ENCODE measurements at regions not wholly inside any gene's neighbourhood (a gene's known extent, or its start where the extent isn't known, plus 50 kb on each side); places are given as distances from the start of the nearest gene placed in this dataset.

DNA sequence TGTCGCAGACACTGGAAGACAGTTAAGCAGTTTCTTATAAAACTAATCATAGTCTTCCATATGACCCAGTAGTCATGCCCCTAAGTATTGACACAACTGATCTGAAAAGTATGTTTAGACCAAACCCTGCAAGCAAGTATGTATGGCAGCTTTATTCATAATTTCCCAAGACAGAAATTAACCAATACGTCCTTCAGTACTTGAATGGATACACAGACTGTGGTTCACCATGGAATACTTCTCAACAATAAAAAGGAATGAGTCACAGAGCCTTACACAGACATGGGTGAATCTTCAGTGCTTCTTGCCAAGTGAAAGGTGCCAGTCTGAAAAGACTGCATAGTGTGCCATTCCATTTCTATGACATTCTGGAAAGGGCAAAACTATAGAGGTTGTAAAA lies 50.2 kb upstream of the AKR1E2 start:
- FAIRE-seq (no peak), DNase-seq (ENCODE audit: extremely low spot score, insufficient read length, low read depth) (no peak)

DNA sequence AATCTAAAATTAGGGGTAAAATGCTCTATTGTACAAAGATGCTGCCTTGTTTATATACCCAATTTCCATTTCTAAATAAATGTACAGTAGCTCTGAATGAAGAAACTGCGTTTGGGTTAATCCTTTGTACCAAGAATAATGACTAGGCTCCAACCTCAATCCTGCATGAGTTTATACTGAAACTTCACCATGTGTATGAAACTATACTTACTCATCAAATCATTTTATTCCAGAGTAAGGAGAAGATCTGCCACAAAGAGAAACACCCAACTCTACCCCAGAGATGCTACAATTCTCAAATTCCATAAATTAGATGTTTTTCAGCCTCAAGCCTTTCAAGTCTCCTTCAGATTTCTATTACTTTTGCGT lies 53.8 kb upstream of the AKR1E2 start:
- FAIRE-seq = no peak

DNA sequence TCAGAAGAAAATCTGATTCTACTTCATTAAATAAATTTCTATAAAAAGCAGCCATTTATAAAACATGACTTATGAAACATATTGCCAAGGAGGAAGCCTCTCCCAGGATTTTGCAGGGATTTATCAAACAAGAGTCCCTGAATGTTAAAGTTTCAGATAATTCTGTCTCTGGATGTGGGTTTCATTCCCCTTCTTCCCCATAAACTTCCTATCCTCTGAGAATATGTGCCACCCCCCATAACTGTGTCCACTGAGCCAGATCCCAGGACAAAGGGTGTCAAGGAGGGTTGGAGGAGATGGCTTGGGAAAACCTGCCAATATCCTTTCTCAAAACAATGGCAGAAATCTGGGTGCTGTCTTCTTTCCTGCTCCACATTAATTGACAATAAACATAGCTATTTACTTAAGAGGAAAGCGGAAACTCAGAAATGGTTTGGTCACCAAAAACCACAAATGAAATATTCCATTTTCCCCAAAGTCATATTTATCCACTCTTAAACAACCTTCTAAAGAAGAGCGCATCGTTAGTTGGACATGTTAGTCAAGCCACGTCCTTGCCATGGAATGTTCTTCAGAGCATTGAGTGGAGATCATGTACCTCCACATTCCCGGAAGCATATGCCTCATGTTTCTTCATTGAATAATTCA lies 54.3 kb upstream of the AKR1E2 start:
- FAIRE-seq (no peak), DNase-seq (ENCODE audit: extremely low spot score, insufficient read length, low read depth) (no peak)

More for the DNA sequence above, 53.8 kb upstream of the AKR1E2 start:
- no peak for DNase-seq (ENCODE audit: extremely low spot score, insufficient read length, low read depth)

DNA sequence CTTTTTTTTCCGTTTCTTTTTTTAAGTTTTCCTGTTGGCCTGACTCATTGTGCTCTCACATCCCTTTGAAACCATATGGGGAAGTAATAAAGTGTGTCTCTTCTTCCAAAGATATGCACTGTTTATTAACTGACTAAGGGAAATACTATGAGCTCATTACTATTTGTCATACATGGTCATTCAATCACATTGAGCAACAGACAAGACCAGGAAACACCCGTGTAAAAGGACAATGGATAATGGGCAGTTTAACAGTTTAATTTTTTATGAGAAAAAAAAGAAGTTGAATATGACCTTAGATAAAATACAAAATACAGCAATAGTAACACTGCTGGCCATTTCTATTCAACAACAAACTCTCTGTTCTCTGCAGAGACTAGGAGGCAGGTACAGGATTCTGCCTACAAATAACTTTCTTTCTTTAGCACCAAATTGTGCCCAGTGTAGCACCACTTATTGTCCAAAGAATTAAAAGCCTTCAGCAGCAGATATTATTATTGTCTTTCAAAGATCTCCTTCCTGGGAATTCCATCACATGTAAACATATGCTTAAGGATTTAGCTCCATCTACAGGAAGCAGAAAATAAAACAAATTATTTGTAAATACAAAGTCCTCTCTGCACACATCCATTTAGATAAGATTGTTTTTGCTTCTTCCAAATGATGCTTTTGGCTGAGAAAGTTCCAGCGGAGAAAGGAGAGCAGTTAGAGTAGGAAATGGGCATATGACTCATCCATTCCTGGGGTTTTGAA lies 55.0 kb upstream of the AKR1E2 start:
- no peak for DNase-seq (ENCODE audit: extremely low spot score, insufficient read length, low read depth)
- no peak for FAIRE-seq

DNA sequence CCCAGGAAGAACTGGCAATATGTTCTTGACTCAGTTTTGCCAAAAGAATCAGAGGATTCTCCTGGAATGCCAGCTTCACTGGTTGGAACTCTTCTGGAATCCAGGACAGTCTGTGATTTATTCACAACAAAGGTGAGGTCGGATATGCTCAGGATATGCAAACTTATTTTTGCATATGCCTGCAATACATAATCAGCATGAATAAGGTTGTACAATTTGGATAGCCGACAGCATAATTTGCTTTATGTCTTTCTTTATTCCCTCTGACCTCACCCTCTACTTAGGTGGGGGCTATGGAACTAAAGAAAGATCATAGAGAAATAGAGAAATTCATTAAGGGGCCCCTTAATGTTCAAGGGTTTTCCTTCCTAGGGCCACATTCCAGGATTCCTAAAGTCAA lies 57.6 kb upstream of the AKR1E2 start:
- DNase-seq (ENCODE audit: extremely low spot score, insufficient read length, low read depth) (no peak), FAIRE-seq (no peak)

DNA sequence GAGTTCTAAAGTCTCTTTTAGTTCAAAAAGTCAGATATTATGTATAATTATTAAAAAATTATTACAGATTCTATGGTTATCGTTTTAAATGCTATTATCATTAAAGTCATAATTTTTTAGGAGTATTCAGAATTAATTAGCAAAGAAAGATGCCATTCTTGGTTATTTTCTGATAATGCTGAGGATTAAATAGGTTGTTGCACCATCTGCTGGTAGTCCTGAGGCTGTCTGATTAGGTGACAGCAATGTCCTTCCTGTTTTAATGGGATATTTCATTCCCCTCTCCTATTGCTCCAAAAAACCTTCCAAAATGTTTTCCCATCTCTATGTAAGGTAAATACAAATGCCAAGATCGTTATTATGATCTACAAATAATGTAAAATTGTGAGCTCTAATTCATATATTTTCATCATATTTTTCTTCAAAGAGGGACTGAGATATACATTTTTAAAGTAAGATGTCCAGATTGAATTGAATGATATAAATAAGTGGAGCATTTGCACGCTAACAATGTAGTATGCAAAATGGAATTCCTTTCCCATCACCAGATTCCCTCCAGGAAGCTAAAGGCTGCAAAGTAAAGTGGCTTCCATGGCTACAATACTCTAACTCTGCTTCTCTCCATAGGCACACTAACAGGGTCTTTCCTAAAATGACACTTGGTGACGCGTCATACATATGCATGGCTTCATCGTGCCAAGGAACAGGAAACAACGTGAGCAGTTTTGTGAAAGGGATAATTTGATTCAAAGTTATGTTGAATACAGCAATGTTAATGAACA lies 58.8 kb upstream of the AKR1E2 start:
- DNase-seq (ENCODE audit: extremely low spot score, insufficient read length, low read depth) (no peak), FAIRE-seq (no peak)

DNA sequence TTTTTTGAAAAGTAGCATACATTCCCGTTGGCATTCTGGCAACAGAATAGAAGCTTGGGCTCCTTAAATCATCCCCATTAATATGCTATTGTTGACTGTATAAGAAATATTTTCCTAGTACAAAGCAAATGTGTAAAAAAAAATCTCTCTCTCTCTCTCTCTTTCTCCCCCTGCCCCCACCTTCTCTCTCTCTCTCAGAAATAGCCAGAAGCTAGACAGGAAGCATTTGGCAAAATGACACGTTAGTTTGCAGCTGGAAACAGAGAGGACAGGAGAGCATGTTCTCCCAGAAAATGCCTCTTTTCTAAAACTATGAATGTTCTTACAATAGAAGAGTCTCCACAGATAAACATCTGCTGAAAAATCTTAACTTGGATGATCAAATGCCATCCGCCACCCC lies 59.6 kb upstream of the AKR1E2 start:
- FAIRE-seq = no peak
- no peak for DNase-seq (ENCODE audit: extremely low spot score, insufficient read length, low read depth)

DNA sequence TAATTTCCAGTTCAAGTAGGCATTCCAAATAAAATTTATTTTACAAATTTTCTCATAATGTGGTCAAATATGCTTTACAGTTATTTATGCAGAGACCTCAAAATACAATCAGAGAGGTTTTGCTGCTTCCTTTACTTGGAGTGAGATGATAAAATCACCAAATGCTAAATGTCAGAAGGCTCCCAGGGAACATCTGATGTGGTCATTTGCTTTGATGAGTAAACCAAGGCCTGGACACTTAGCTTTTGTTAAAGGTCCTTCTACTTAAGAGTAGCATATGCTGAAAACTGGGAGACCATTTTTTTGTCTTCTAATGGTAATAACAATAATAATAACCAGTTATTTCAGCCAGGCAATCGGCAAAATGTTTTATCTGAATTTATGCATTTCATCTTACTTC lies 60.6 kb upstream of the AKR1E2 start:
- FAIRE-seq (no peak), DNase-seq (ENCODE audit: extremely low spot score, insufficient read length, low read depth) (no peak)

DNA sequence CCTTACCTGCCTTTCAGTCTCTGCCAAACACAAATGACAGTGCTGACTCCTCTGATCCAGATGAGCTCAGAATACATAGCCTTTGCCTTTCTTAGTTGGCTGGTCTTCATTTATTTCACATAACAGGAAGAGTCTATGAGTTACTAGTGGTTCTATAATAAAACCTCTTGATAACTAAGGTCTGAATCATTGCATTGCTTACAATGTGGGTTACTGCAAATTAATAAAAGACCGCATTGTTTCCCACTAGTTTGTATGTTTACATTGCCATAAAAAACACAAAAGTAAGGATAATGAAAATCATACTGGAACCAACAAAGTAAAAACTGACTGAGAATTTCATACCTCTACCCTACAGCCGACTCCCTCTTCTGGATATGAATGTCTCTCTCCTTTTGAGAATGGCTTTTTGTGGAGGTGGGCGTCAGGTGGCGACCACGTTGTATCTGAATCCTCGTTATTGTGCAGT lies 62.0 kb upstream of the AKR1E2 start:
- DNase-seq (ENCODE audit: extremely low spot score, insufficient read length, low read depth) (no peak), FAIRE-seq (no peak)

DNA sequence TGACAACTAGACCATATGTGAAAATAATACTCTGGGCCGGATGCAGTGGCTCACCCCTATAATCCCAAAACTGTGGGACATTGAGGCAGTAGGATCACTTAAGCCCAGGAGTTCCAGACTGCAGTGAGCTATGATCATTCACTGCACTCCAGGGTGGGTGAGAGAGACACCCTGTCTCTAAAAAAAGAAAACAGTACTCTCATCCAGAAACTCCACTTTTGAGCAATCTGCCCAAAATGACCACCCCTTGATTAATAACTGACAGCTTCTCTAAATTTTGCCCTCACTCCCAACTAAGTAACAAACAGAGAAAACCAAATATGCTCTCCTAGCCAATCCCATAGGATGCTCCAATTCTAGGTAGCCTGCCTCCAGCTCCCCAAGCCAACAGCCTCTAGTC lies 62.5 kb upstream of the AKR1E2 start:
- FAIRE-seq = no peak

DNA sequence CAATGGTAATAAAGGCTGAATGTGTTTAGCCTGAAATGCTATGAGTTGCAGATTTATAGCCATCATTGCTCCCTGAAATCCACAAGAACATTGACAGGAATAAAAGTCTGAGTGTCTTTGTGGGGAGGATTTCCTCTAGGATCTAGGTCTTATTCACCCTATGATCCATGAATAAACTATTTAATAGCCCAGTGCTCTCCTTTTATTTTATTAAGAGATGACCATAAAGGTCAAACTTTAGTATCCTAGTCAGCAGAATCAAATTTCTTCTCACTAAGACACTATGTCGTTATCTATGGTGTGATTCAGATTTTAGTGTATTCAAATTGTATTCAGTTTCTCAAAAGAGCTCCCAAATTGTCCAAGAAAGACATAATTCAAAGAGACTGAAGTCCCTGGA lies 67.8 kb upstream of the AKR1E2 start:
- FAIRE-seq (no peak), DNase-seq (ENCODE audit: extremely low spot score, insufficient read length, low read depth) (no peak)

More for the DNA sequence above, 62.5 kb upstream of the AKR1E2 start:
- DNase-seq (ENCODE audit: extremely low spot score, insufficient read length, low read depth) = no peak

DNA sequence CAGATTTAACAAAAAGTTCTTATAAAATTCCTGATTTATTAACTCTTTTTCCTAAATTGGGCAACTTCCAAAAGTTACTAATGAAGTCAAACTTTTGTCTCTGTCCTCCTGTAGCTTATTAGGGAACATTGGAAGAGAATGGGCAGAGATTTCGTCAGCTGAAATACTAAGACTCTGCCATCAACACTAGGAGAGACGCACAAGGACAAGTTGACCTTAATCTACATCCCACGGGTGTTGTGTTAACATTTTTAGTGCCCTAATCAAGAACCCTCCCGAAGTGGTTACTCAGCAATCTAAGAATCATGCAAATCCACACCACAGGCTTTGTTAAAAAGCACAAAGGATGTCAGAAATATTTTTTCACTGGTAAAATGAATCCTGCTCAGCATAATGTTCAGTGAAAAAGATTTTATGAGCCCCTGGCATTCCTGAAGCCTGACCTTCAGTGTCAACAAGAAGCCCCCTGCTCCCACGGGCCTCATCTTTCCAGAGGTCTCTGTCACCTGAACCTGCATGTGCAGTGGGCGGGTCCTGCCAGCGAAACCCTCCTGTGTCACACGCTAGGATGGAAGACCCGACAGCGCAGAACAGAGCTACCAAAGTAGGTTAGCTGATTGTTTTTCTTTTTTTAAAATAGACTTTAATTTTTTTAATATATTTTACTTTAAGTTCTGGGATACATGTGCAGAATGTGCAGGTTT lies 70.6 kb upstream of the AKR1E2 start:
- no peak for FAIRE-seq
- DNase-seq (ENCODE audit: extremely low spot score, insufficient read length, low read depth) = no peak

DNA sequence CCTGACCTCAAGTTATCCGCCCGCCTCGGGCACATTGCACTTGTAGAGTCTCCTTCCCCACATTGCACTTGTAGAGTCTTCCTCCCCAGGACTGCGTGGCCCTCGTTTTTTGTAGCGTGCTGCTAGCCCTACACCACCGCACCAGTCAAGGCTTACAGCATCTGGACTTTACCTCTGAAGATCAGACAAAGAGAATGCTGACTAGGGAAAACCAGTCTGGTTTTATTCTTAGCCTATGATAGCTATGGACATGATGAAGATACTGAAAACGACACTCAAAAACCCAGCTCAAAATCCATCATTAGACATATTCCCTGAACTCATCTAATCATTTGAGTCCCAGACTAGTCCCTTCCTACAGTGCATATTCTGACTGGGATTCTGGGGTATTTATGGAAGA lies 71.9 kb upstream of the AKR1E2 start:
- FAIRE-seq (no peak), DNase-seq (ENCODE audit: extremely low spot score, insufficient read length, low read depth) (no peak)

DNA sequence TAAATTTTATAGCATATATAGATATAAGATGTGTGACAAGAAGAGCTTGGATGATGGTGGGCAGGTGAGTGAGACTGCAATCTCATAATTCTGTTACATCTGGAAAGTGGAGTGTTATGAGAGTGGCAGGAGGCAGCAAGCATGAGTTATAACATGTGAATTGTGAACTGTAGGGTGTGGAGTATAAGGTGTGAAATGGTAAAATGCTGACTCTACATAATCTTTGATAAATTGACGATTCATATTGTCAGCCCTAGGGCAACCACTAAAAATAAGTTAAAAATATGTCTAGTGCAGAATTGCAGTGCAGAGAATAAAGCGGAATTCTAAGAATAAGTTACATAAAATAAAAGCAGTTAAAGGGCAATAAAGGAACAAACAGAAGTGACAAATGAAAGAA lies 74.8 kb upstream of the AKR1E2 start:
- FAIRE-seq (no peak), DNase-seq (ENCODE audit: extremely low spot score, insufficient read length, low read depth) (no peak)

DNA sequence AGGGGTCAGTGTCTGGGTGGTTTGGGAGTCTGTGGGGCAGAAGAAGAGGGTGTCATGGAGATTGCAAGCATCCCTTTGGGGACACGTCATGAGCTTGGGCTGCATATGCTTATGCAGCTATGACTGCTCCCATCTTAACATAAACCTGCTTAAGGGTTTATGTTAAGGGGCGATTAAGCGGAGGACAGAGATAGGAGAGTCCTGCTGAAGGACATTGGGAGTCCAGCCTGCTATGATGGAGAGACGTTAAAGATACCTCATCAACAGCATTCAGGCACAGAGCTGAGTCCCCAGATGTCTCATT lies 76.8 kb upstream of the AKR1E2 start:
- DNase-seq (ENCODE audit: extremely low spot score, insufficient read length, low read depth) (no peak), FAIRE-seq (no peak)

DNA sequence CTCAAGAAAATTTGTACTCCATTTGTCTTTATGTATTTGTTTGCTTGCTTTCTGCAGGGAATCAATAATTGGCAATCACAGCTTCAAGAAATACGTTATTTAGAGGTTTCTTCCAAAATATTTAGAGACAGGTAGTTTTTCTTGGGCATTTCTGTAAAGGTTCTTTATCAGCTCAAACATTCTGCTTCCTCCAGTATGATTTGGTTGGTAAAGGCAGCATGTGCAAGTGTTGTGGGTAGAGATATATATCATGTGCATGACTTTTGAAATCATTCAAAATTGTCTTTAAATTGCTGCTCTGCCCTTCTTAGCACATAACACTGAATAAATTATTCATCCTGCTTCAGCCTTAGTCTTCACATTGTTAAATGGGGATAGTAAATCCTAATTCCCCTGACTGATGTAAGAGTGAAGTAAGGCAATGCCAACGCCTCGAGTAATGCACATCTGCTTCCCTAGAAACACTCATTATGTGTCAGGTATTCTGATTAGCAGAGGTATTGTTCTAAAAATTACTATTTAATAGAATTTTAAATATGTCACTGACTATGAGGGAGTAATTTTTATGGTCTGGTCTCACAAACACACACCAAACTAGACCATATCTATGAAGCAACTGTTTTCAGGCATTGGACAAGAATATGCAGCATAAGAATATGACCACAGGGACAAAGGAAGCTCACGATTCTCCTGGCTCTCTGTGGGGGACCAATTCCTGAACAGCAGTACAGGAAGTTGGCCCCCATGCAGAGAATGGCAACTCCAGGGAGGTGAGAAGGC lies 77.3 kb upstream of the AKR1E2 start:
- no peak for FAIRE-seq
- DNase-seq (ENCODE audit: extremely low spot score, insufficient read length, low read depth) = no peak

DNA sequence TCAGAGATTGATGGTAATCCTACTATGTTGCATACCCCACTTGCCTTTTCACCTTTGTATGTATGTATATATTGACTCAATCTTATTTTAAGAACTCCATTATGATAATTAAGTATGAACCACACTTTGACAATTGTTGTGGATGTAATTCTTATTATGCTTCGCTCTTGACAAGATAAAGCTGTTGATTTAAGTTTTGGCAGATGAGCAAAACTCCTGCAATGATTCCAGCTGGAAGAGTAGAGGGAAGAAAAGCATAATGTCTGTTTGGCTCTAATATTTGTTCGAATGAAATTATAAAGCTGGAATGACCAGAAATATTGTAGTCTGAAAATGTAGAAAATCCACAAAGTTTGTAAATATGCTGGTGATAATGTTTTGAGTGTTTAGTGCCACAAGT lies 83.8 kb upstream of the AKR1E2 start:
- FAIRE-seq (no peak), DNase-seq (ENCODE audit: extremely low spot score, insufficient read length, low read depth) (no peak)

DNA sequence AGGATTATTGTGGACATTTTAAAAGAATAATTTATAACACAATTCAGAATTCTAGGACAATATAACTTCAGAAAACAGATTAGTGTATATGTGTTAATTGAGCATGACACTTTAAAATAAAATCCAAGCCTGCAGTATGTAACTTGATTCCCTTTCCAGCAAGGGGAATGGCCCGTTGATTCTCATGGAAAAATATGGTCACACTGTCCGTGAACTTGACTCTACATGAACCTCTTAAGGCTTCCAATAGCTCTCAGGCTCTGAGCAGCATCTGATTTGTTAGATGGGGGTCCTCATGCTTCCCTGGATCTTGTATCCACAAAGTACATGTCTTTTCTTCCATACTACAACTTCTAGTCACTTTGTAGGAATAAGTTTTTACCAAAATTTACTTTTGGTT lies 85.5 kb upstream of the AKR1E2 start:
- FAIRE-seq (no peak), DNase-seq (ENCODE audit: extremely low spot score, insufficient read length, low read depth) (no peak)

DNA sequence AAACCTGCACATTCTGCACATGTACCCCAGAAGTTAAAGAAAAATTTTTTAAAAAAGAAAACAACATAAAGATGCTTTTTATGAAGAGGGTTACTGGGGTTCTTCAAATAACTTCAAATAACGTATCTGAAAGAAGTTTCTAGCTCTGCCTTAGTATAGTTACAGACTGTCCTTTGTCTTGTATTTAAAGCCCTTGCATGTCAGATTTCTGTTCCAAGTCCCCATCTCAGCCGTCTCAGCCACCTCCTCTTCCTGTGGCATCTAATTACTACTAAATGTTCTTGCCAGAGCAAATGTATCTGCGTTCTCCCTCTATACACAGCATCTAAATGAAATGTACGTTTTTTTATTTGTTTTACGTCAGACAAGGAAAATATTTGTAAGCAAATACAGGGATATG lies 89.4 kb upstream of the AKR1E2 start:
- FAIRE-seq (no peak), DNase-seq (ENCODE audit: extremely low spot score, insufficient read length, low read depth) (no peak)

DNA sequence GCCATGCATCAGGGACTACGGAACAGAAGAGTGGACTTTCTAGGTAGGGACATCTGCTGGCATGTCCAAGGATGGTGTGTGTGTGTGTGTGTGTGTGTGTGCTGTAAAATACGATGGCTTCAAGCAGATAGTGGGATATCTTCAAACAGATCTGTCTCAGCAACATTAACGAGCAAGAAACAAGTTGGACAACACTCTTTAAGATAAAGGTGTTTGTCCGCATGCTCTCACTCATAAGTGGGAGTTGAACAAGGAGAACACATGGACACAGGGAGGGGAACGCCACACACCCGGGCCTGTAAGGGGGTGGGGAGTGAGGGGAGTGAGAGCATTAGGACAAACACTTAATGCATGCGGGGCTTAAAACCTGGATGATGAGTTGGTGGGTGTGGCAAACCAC lies 89.8 kb upstream of the AKR1E2 start:
- FAIRE-seq (no peak), DNase-seq (ENCODE audit: extremely low spot score, insufficient read length, low read depth) (no peak)

Measured in GM18507 (cell line).